Retinal pigment epithelial cell (primary cell): ENCODE measurements at regions not wholly inside any gene's neighbourhood (a gene's known extent, or its start where the extent isn't known, plus 50 kb on each side); places are given as distances from the start of the nearest gene placed in this dataset.

Experiments used
- DNase-seq: peaks from one replicate; pipeline ENCODE4 v3.0.0-alpha.2; 2010; ENCODE audit warnings: low read depth
- H3K4me3 ChIP-seq: 2 replicates; pipeline ENCODE4 v1.5.1; 2011; ENCODE audit warnings: mild to moderate bottlenecking, low read length, control low read depth, moderate library complexity
- CTCF ChIP-seq: conservative IDR thresholded peaks from 2 replicates; pipeline ENCODE4 v1.5.1; 2011; ENCODE audit warnings: low read depth, low read length, control low read depth, inconsistent platforms

- H3K4me3 ChIP-seq: no peak overlapping the region
- DNase-seq: no peak
- TF ChIP-seq CTCF: no peak
Observed at GRCh38 chrX:63513825-63514568, 162.9 kb upstream of the SPIN4 start.

- no peak for DNase-seq
- TF ChIP-seq CTCF: no peak
- H3K4me3 ChIP-seq: no peak overlapping the region
Observed at GRCh38 chrX:63511361-63511760, 160.2 kb upstream of the SPIN4 start.

GRCh38 chrX:63508668-63509067 is 157.5 kb upstream of the SPIN4 start:
- H3K4me3 ChIP-seq: no peak overlapping the region
- no peak for DNase-seq
- TF ChIP-seq CTCF: no peak

- no peak for TF ChIP-seq CTCF
- no peak for DNase-seq
- no peak overlapping the region for H3K4me3 ChIP-seq
Observed at GRCh38 chrX:63506320-63506719, 155.2 kb upstream of the SPIN4 start.

- TF ChIP-seq CTCF: no peak
- no peak for DNase-seq
Observed at GRCh38 chrX:63503541-63503940, 152.4 kb upstream of the SPIN4 start.

GRCh38 chrX:63488546-63489373 is 137.6 kb upstream of the SPIN4 start:
- no peak for TF ChIP-seq CTCF
- no peak overlapping the region for H3K4me3 ChIP-seq
- DNase-seq: no peak

More at GRCh38 chrX:63503541-63503940, 152.4 kb upstream of the SPIN4 start:
- H3K4me3 ChIP-seq: no peak overlapping the region
